ENCODE measurements at regions not wholly inside any gene's neighbourhood (a gene's known extent, or its start where the extent isn't known, plus 50 kb on each side); places are given as distances from the start of the nearest gene placed in this dataset.

- Histone ChIP-seq H3K9ac (ENCODE audit: control insufficient read depth, insufficient read depth, low read length) (no peak overlapping the region), H3K4me2 (ENCODE audit: control insufficient read depth, insufficient read depth) (no peak overlapping the region), H3K27me3 (replicated peaks in 1 of 2; ENCODE audit: control insufficient read depth in 2 of 2, insufficient read depth in 2 of 2, low read length in 1 of 2) (no peaks in the 10 kb centered on the region), H2AFZ (ENCODE audit: control insufficient read depth, low read depth, low read length) (no peak overlapping the region), H3K79me2 (ENCODE audit: control insufficient read depth, insufficient read depth, low read length) (no peaks in the 10 kb centered on the region), H3K4me1 (ENCODE audit: control insufficient read depth, insufficient read depth, low read length) (no peaks in the 10 kb centered on the region), H3K36me3 (ENCODE audit: control insufficient read depth in 2 of 2, insufficient read depth in 2 of 2, low read length in 1 of 2) (no peaks in the 10 kb centered on the region), H3K27ac (ENCODE audit: control insufficient read depth, insufficient read depth) (no peak overlapping the region), H4K20me1 (ENCODE audit: control insufficient read depth, insufficient read depth) (no peaks in the 10 kb centered on the region), H3K9me3 (replicated peaks; ENCODE audit: control insufficient read depth, insufficient read depth, low read length) (no peaks in the 10 kb centered on the region), H3K4me3 (no peak overlapping the region)
- ChIA-PET SMC1A (ENCODE audit: uncharacterized antibody, unreplicated experiment) (interaction anchor here (1.5 kb wide), 1 partner anchor 12 kb away, joined by 4 read pairs; no protein-coding TSS in a partner anchor), POLR2A (no interaction called here), RAD21 (ENCODE audit: unreplicated experiment) (no interaction called here), CTCF (no interaction called here)
- intact Hi-C loops (cut with micrococcal nuclease; ENCODE audit: unreplicated experiment) (no loop called here), in situ Hi-C loops (cut with MboI) (no loop called here)
- DNase-seq (ENCODE audit: low read depth, low spot score) (no peak), ATAC-seq (no peak), FAIRE-seq (no peak)
- TF ChIP-seq TCF7 (IDR thresholded peaks at IDR 0.05; ENCODE audit: borderline replicate concordance) (no peak), ZNF217 (IDR thresholded peaks at IDR 0.05) (no peak)
- no TSS peak for BruUV-seq (replicated peaks)
These were observed 2141.2 kb downstream of the PCDH9 start for GRCh38 chr13:65088906-65089305.

- ATAC-seq (no peak), FAIRE-seq (no peak), DNase-seq (ENCODE audit: low read depth, low spot score) (no peak)
- no peaks in the 10 kb centered on the region for H3K79me2 ChIP-seq (ENCODE audit: control insufficient read depth, insufficient read depth, low read length)
- CTCF ChIA-PET, result no interaction called here
- no TSS peak for BruUV-seq (replicated peaks)
- H3K4me1 ChIP-seq (ENCODE audit: control insufficient read depth, insufficient read depth, low read length), result no peaks in the 10 kb centered on the region
- no peak overlapping the region for H2AFZ ChIP-seq (ENCODE audit: control insufficient read depth, low read depth, low read length)
- SMC1A ChIA-PET (ENCODE audit: uncharacterized antibody, unreplicated experiment), result interaction anchor here (0.6 kb wide), 1 partner anchor 16 kb away, joined by 3 read pairs; no protein-coding TSS in a partner anchor
- H3K27ac ChIP-seq (ENCODE audit: control insufficient read depth, insufficient read depth), result no peak overlapping the region
- POLR2A ChIA-PET, result no interaction called here
- intact Hi-C loops (cut with micrococcal nuclease; ENCODE audit: unreplicated experiment) (no loop called here), in situ Hi-C loops (cut with MboI) (no loop called here)
- no peak overlapping the region for H3K9ac ChIP-seq (ENCODE audit: control insufficient read depth, insufficient read depth, low read length)
- WGBS (ENCODE audit: insufficient coverage, insufficient replicate concordance, low lambda C conversion rate, missing lambda C conversion rate), result 25% methylated on average over 6 of the region's 6 CpGs
- no peak overlapping the region for H3K4me3 ChIP-seq
- no peaks in the 10 kb centered on the region for H3K27me3 ChIP-seq (replicated peaks in 1 of 2; ENCODE audit: control insufficient read depth in 2 of 2, insufficient read depth in 2 of 2, low read length in 1 of 2)
- no peak overlapping the region for H3K4me2 ChIP-seq (ENCODE audit: control insufficient read depth, insufficient read depth)
- H4K20me1 ChIP-seq (ENCODE audit: control insufficient read depth, insufficient read depth), result no peaks in the 10 kb centered on the region
- RAD21 ChIA-PET (ENCODE audit: unreplicated experiment), result interaction anchor here (1.4 kb wide), 1 partner anchor 8 kb away, joined by 3 read pairs; no protein-coding TSS in a partner anchor
- H3K36me3 ChIP-seq (ENCODE audit: control insufficient read depth in 2 of 2, insufficient read depth in 2 of 2, low read length in 1 of 2), result no peaks in the 10 kb centered on the region
- no peaks in the 10 kb centered on the region for H3K9me3 ChIP-seq (replicated peaks; ENCODE audit: control insufficient read depth, insufficient read depth, low read length)
- TF ChIP-seq BACH1 (IDR thresholded peaks at IDR 0.05; ENCODE audit: borderline replicate concordance) (no peak), IRF4 (IDR thresholded peaks at IDR 0.05; ENCODE audit: low read depth, low read length) (no peak), POLR2AphosphoS5 (IDR thresholded peaks at IDR 0.05; ENCODE audit: low read length) (no peak), PBX3 (IDR thresholded peaks at IDR 0.05; ENCODE audit: insufficient replicate concordance, low read depth, low read length) (no peak), SMARCA5 (IDR thresholded peaks at IDR 0.05) (no peak), CHD2 (IDR thresholded peaks at IDR 0.05; ENCODE audit: borderline replicate concordance, low read depth, low read length) (no peak), PAX5 (IDR thresholded peaks at IDR 0.05; ENCODE audit: borderline replicate concordance, low read depth, low read length) (no peak), ZNF24 (IDR thresholded peaks at IDR 0.05) (no peak), ZBTB4 (CRISPR knock-in tag; IDR thresholded peaks at IDR 0.05) (no peak), CREM (IDR thresholded peaks at IDR 0.05; ENCODE audit: low read depth) (no peak)
These were observed 2144.2 kb downstream of the PCDH9 start for GRCh38 chr13:65085977-65086376.
